HCT116 (cell line): ENCODE measurements at regions not wholly inside any gene's neighbourhood (a gene's known extent, or its start where the extent isn't known, plus 50 kb on each side); places are given as distances from the start of the nearest gene placed in this dataset.

Experiments used
- EZH2 ChIP-seq: fragments of 200-600 bp; sonication (generic); IDR thresholded peaks from 2 replicates; pipeline ENCODE4 v1.6.1; 2017; ENCODE audit warnings: antibody characterized with exemption, mixed run types
- FOSL1 ChIP-seq: IDR thresholded peaks from 2 replicates; pipeline ENCODE4 v1.6.1; 2012; ENCODE audit warnings: low read depth
- MAX ChIP-seq: IDR thresholded peaks from 2 replicates; pipeline ENCODE4 v1.6.1; 2012
- SP1 ChIP-seq: IDR thresholded peaks from 2 replicates; pipeline ENCODE4 v1.6.1; 2012; ENCODE audit warnings: low read depth
- SRF ChIP-seq: IDR thresholded peaks from 2 replicates; pipeline ENCODE4 v1.6.1; 2012; ENCODE audit warnings: low read depth
- TF ChIP-seq, protein P1 (sequence below), 3 experiments: fragments of 200-600 bp in 1 of 3; sonication (generic) in 1 of 3; IDR thresholded peaks in 2 of 3; conservative IDR thresholded peaks in 1 of 3; 2 replicates each; pipeline ENCODE4 v1.5.1; 2012 to 2017; ENCODE audit warnings: low read depth in 2 of 3, low read length in 2 of 3, antibody characterized with exemption in 1 of 3, borderline replicate concordance in 1 of 3, control low read depth in 1 of 3, mild to moderate bottlenecking in 1 of 3, mixed read lengths in 1 of 3, mixed run types in 1 of 3, moderate library complexity in 1 of 3; ENCODE audit not compliant: insufficient read depth in 1 of 3

GRCh38 chr6:121521164-121521555 lies 85.7 kb downstream of the GJA1 start:
- TF ChIP-seq EZH2: no peak
- no peak for TF ChIP-seq SP1
- TF ChIP-seq MAX: no peak
- no peak for TF ChIP-seq SRF
- TF ChIP-seq FOSL1: no peak
- TF ChIP-seq, protein P1, sequence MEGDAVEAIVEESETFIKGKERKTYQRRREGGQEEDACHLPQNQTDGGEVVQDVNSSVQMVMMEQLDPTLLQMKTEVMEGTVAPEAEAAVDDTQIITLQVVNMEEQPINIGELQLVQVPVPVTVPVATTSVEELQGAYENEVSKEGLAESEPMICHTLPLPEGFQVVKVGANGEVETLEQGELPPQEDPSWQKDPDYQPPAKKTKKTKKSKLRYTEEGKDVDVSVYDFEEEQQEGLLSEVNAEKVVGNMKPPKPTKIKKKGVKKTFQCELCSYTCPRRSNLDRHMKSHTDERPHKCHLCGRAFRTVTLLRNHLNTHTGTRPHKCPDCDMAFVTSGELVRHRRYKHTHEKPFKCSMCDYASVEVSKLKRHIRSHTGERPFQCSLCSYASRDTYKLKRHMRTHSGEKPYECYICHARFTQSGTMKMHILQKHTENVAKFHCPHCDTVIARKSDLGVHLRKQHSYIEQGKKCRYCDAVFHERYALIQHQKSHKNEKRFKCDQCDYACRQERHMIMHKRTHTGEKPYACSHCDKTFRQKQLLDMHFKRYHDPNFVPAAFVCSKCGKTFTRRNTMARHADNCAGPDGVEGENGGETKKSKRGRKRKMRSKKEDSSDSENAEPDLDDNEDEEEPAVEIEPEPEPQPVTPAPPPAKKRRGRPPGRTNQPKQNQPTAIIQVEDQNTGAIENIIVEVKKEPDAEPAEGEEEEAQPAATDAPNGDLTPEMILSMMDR (IDR thresholded peaks at IDR 0.05 in 2 of 3, conservative IDR thresholded peaks at IDR 0.05 in 1 of 3; ENCODE audit: borderline replicate concordance in 1 of 3, insufficient read depth in 1 of 3, low read depth in 2 of 3, low read length in 2 of 3): no peak
